H1 (cell line): ENCODE measurements at regions not wholly inside any gene's neighbourhood (a gene's known extent, or its start where the extent isn't known, plus 50 kb on each side); places are given as distances from the start of the nearest gene placed in this dataset.

Source experiments
- BACH1 ChIP-seq: IDR thresholded peaks from 2 replicates; pipeline ENCODE4 v1.6.1; 2012; ENCODE audit warnings: low read length, improper control_type of control experiment
- CTCF ChIP-seq, 3 experiments: IDR thresholded peaks; 1 replicate in 2 of 3; 2 replicates in 1 of 3; pipeline versions ENCODE4 v1.5.1 to v1.6.1; 2011; ENCODE audit warnings: low read length in 3 of 3, mild to moderate bottlenecking in 3 of 3, inconsistent platforms in 2 of 3, low read depth in 1 of 3, moderate library complexity in 1 of 3; ENCODE audit not compliant: insufficient read depth in 1 of 3; ENCODE audit errors: control extremely low read depth in 1 of 3
- RFX5 ChIP-seq: IDR thresholded peaks from 2 replicates; pipeline ENCODE4 v1.6.1; 2011; ENCODE audit warnings: low read depth, low read length, improper control_type of control experiment, borderline replicate concordance
- TAF1 ChIP-seq: IDR thresholded peaks from 2 replicates; pipeline ENCODE4 v1.6.1; 2011; ENCODE audit warnings: mild to moderate bottlenecking, low read depth, low read length

- no peak for TF ChIP-seq CTCF (IDR thresholded peaks at IDR 0.05; ENCODE audit: control extremely low read depth in 1 of 3, insufficient read depth in 1 of 3, low read depth in 1 of 3, low read length in 3 of 3)
- no peak for TF ChIP-seq TAF1
- TF ChIP-seq BACH1 = no peak
- no peak for TF ChIP-seq RFX5
Measured at GRCh38 chr5:36435516-36435915, 133.8 kb upstream of the RANBP3L start.
